C4-2B (cell line): ENCODE measurements at regions not wholly inside any gene's neighbourhood (a gene's known extent, or its start where the extent isn't known, plus 50 kb on each side); places are given as distances from the start of the nearest gene placed in this dataset.
A peak's percentile ranks its signal among the peaks of the same experiment; 100 is the strongest.

Experiments used
- H3K27ac ChIP-seq: fragments of 450-650 bp; 2 replicates; pipeline ENCODE4 v1.5.1; 2017
- ZFX ChIP-seq: fragments of 450-650 bp; IDR thresholded peaks from 2 replicates; pipeline ENCODE4 v1.6.1; 2017
- TF ChIP-seq, protein P1 (sequence below): fragments of 450-650 bp; conservative IDR thresholded peaks from 2 replicates; pipeline ENCODE4 v1.5.1; 2017; ENCODE audit warnings: mild to moderate bottlenecking

DNA sequence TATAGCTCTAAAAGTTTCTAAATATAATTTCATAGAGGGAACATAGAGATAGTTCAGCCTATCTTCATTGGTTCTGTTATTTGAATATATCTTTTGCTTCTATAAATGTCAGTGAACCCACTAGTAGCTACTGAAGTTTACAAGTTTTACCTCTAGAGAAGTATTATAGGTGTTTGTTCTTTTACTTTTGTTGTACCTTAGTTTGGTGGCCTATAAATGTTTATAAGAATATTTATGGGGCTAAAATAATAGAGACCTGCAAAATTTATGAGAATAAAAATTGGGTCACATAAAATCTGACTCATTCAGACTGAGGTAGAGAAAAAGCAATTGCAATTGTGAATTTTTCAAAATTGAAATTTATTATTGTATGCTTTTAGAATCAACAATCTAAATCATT, 162.6 kb downstream of the SERPINI1 start:
- no peak for TF ChIP-seq ZFX
- TF ChIP-seq, protein P1, sequence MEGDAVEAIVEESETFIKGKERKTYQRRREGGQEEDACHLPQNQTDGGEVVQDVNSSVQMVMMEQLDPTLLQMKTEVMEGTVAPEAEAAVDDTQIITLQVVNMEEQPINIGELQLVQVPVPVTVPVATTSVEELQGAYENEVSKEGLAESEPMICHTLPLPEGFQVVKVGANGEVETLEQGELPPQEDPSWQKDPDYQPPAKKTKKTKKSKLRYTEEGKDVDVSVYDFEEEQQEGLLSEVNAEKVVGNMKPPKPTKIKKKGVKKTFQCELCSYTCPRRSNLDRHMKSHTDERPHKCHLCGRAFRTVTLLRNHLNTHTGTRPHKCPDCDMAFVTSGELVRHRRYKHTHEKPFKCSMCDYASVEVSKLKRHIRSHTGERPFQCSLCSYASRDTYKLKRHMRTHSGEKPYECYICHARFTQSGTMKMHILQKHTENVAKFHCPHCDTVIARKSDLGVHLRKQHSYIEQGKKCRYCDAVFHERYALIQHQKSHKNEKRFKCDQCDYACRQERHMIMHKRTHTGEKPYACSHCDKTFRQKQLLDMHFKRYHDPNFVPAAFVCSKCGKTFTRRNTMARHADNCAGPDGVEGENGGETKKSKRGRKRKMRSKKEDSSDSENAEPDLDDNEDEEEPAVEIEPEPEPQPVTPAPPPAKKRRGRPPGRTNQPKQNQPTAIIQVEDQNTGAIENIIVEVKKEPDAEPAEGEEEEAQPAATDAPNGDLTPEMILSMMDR, result no peak
- no peak overlapping the region for H3K27ac ChIP-seq

DNA sequence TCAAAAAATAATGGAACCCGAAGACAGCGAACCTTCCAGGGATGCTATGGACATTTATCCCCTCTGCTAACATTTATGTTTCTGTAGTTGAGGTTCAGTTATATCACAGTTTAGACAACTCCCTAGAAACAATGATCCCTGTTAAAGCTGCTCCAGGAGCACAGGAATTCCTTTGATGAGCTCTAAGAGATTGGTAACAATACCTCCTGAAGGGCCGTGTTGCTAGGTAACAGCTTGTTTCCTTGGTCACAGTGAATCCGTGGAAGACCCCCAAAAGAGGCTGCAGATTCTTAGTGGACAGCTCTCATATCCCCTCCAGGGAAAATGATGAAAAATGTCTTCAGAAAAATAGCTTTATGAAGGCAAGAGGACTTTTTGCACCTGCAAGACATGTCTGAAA, 160.2 kb downstream of the SERPINI1 start:
- no peak overlapping the region for H3K27ac ChIP-seq
- no peak for TF ChIP-seq ZFX
- TF ChIP-seq, protein P1, result no peak

DNA sequence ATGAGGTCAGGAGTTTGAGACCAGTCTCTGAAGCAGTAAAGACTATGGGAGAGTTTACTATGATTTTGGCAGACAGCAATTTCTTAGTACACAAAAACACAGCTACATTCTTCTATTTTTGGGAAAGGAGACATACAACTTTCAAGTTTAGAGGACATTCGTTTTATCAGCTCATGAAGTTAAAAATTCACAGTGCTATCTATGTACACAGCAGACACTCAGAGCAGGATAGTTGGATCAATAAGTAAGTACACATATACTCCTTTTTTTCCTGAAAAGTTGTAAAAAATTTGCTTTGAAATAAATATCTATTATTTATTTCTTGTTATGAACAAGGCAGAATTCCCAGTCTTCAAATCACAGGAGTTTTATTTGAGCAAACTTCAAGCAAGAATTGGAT, 159.7 kb downstream of the SERPINI1 start:
- TF ChIP-seq, protein P1, result no peak
- no peak for TF ChIP-seq ZFX
- H3K27ac ChIP-seq, result no peak overlapping the region

DNA sequence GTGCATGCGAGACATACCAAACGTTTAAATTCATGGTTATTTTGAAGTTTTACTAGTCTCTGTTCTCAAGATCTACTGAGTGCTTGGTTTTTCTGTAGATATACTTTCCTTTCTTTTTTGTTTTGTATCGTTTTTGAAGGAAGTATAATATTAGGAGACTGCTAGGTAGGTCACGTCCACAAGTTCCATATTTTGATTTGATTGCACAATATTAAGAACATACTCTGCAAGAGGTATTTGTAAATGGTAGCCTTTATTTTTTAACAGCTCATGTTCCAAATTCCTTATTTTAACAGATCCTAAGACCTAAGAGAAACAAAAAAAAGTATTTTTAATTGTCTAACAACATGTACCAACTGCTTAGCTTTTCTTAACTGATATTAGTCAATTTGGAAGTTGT, 156.7 kb downstream of the SERPINI1 start:
- H3K27ac ChIP-seq, result no peak overlapping the region
- TF ChIP-seq, protein P1, result no peak
- TF ChIP-seq ZFX, result no peak

DNA sequence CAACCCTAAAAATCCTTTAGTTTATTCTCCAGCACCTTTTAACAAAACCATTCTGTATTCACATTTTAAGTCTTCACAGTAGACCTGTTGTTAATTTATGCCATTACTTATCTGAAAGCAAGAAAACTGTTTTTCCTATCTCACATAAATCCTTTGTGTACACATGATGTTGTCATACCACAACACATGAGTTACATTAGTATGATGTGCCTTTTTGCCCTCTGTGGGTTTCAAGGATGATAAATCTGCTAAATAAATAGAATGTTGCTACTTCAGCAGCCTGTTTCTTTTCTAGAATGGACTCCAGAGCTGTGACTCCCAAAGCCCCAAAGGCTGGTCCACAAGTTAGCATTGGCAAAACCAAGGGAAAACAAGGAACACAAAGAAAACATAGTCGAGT, 151.6 kb downstream of the SERPINI1 start:
- no peak overlapping the region for H3K27ac ChIP-seq
- TF ChIP-seq, protein P1, result no peak
- TF ChIP-seq ZFX, result no peak

DNA sequence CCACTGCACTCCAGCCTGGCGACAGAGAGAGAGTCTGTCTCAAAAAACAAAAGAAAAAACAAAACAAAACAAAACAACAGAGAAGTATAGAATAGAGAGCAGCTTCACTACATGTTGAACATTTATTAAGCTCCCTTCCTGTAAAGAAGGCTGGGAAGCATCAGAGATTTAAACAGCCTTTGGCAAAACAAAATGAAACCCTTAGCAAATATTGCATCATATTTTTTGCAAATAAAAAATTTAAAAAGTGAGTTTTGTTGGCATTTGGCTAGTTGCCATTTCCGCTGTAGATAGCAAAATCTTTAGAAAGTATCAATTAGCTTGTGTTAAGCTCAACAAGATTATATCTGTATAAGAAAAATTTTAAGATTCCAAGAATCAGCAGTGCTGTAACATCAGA, 151.2 kb downstream of the SERPINI1 start:
- peak overlapping the region; percentile 64 for H3K27ac ChIP-seq
- TF ChIP-seq ZFX, result no peak
- TF ChIP-seq, protein P1, result no peak

DNA sequence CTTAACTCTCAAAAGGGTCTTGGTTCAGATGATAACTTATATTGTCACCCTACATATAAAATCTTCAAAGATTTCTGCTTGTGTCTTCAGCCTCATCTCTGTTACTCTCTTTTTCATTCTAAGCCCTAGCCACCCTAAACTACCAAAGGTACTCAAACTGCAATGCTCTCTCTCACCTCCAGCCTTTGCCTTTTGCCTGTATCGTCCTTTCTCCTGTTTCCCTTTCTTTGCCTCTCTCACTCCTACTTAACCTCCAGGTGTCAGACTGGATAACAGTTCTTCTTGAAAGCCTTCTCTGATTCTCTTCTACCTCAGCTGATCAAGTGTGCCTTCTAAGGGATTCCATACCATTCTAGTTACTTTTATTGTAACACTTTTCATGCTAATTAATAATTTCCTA, 149.8 kb downstream of the SERPINI1 start:
- TF ChIP-seq, protein P1, result no peak
- no peak for TF ChIP-seq ZFX

More for the DNA sequence above, 149.8 kb downstream of the SERPINI1 start:
- no peak overlapping the region for H3K27ac ChIP-seq
